ENCODE measurements at regions not wholly inside any gene's neighbourhood (a gene's known extent, or its start where the extent isn't known, plus 50 kb on each side); places are given as distances from the start of the nearest gene placed in this dataset.

DNA sequence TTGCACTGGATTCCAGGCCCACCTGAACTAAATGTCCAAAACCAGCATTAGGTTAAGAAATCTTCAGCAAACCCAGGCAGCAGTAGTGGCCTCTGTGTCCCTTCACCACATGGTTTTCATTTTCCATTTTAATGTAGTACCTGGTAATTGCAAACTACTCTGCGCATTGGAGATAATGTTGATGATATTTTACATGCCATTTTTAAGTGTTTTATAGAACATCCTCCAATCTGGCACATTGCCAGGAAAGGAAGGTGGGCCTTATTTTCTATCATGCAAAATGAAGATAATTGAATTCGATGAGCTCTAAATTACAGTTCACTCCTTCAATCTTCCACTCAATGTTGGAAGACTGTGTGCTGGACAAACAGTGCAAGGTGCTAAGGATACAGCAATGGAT is 89.5 kb downstream of the ZC3H11B start:
- DNase-seq (ENCODE audit: low spot score), result no peak

DNA sequence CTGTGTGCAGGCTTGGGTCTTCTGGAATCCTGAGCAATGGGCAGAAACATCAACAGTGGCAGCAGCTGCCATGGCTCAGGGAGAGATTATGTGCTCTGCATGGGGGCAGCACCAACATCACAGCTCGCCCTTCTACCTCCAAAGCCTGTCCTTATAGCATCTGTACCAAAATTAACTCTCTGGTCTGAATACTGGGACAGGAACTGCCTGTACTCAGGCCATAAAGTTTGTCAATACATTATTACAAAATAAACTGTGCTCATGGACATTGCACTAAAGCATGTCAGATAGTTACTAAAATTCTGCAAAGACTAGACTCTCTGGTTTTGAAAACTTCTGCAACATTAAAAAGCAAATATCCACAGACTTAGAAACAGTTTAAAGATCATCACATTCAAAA is 91.6 kb downstream of the ZC3H11B start:
- DNase-seq (ENCODE audit: low spot score), result no peak

DNA sequence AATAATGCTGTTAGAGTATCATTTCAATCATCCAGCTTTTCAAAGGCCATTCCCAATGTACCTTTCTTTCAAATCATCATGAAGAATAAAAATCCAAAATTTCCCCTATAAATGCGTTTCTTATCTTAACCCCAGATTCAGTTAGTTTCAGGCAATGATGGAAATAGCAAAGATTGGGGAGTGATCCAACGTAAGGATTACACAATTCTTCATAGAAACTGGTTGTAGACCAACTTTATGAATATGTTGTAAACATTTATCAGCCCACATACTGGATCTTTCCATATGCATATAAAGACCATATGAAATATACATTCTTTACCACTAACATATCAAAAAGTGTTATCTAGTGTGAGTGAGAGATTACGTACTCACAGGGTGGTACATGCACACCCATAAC is 92.7 kb downstream of the ZC3H11B start:
- DNase-seq (ENCODE audit: low spot score), result no peak

DNA sequence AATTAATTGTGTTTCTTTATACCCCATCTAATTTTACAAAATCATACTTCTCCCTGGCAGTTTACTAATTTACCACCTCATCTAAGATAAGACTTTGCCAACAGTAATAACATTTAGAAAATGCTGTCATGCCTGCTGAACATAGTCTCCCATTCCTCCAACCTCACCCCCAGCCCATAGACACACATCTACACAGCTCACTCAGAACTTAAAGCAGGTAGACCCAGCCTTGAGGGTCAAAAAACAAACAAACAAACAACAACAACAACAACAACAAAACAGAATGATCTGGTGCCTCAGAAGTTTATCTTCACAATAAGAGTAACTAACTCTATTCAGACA is 94.0 kb downstream of the ZC3H11B start:
- DNase-seq (ENCODE audit: low spot score), result no peak

DNA sequence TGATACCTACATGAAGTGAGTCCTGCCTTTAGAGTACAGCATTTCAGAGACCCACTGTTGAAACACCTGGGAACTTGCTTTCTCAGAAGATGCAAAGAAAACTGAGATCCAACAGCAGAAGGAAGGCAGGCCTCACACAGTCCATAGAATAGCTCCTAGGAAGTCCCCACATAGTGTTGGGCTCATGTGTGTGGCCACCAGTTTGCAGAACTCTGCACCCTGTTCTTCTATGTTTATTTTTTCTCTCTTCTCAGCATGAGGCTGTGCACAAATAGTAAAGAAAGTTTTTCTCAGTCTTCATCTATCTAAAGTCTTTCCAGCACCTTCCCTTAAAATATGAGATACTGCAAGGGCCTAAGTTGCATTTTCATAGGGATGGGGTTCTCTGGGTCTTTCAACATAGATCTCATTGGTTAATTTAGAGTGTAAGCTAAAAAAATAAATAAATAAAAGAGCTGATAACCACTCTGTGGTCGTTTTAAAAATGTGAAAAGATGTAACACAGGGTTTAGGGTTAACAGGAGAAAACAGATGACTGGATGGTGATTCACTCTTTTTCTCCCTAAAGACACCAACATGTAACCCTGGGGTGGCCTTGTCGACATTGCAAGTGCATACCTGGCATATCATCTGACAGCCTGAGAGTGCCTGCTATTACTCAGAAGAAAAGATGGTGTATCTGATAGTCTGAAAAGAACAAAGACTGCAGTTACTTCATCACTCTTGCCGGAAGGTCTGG is 94.6 kb downstream of the ZC3H11B start:
- DNase-seq (ENCODE audit: low spot score), result no peak

DNA sequence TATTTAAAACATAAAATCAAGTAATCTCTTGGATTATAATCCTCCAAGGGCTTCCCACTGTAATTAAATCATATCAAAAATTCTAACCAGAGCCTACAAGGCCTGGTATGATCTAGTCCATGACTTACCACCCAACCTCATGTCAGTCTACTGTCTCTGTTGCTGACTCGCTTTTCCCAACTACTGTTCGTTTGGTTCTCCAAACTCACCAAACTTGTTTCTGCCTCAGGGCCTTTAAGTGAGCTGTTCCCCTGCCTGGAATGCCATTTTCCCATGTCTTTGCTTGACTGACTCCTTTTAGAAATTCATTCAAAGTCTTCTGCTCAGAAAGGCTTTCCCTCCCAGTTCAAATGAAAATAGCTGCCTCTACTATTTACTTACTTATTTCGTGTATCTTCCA is 95.9 kb downstream of the ZC3H11B start:
- no peak for DNase-seq (ENCODE audit: low spot score)

DNA sequence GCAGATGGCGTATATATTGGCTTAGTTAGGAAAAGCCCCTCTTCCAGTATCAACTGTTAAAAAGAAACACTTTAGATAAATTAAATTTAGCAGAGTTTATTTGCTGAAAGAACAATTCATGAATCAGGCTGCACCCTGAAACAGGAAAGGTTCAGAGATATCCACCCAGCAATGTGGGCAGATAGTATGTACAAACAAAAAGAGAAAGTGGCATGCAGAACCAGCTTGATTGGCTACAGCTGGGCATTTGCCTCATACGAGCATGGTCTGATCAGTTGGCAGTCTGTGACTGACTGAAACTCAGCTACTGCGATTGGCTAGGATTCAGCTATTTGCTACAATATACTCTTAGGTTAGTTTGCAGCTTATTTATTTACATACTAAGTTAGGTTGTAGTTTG is 98.2 kb downstream of the ZC3H11B start:
- no peak for DNase-seq (ENCODE audit: low spot score)

DNA sequence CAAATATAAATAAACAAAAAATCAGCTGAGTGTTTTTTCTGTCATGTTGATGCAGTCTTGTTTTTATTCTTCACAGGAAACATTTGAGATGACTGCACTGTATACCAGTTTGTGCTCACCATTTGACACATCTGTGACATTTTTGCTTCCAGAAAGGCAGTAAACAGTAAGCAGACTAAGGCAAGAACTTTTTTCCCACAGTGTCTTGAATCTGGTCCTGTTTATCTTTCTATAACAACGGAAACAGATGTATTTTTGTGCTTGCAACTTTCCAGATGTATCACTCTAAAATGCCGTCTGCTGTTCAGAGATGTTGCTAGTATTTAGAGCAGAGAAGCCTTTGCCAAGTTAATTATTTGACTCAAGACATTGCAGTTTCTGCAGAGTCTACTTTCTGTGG is 105.5 kb downstream of the ZC3H11B start:
- DNase-seq (ENCODE audit: low spot score), result no peak

DNA sequence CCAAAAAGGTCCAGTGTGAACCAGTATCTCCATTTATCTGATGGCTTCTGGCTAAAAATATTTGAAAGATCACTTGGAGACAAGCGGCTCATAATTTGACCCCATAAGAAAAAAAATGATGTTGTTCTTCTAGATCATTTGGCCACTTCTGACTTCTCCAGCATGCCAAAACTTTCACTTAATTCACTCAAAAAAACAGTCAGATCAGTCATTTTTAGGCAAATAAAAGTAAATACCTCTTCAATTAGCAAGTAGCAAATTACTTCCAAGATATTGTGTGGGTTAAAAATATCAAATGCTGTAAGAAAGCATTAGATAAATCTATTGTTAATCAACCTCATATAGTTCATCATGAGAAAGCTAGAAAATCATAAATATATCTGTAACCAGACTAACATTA is 106.0 kb downstream of the ZC3H11B start:
- no peak for DNase-seq (ENCODE audit: low spot score)

DNA sequence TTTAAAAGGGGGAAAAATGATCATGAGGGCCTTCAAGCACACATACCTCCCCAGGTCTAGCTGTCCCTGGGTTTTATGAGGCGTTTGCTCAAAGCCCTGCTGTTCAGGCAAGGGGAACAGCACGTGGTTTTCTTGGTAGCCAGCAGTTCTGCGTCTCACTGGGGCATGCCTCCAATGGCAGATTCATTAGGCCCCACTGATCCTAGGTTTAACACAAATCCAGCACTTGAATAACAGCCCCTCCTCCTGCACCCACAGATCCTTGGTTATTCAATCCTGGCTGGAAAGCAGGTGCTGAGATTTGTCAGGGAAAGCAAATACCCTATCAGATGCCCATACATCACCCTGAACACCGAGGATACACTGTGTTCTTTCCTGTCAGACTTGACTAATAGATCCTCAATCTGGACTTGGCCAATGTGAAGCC is 106.4 kb downstream of the ZC3H11B start:
- DNase-seq (ENCODE audit: low spot score), result no peak

DNA sequence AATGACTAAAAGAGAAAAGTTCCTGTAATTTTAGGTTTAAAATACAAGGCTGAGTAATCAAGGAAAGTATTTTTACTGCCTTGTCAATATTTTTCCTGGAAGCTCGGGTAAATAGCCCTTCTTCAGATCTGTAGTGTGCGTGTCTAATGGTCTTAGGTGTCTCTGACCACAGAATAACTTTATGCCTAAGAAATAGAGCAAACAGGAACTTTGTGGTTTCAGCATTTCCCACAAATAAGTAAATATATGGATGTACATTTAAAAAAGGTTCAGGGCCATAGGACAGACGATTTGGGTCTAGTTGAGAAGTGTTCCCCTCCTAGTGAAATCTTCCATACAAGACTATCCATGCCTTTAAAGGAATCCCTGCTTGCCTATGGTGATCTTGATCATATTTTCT is 107.0 kb downstream of the ZC3H11B start:
- DNase-seq (ENCODE audit: low spot score), result no peak

DNA sequence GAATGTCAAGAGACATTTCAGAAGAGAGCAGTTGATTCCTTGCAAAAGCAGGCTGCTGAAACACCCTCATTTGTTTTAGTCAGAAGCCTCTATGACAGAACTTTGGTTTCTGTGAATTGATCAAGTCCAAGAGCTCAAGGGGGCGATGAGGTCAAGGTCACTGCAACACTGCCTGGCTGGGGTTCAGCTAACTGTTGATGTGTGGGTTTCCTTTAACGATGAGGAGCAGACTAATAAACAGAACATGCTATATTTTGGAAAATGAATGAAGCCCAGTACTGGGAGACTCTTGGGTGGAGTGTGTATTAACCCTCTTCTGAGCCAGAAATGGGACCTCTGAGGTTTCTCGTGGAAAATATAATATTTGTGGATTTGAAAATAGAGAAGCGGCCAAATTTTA is 109.3 kb downstream of the ZC3H11B start:
- DNase-seq (ENCODE audit: low spot score), result peak; percentile 70

DNA sequence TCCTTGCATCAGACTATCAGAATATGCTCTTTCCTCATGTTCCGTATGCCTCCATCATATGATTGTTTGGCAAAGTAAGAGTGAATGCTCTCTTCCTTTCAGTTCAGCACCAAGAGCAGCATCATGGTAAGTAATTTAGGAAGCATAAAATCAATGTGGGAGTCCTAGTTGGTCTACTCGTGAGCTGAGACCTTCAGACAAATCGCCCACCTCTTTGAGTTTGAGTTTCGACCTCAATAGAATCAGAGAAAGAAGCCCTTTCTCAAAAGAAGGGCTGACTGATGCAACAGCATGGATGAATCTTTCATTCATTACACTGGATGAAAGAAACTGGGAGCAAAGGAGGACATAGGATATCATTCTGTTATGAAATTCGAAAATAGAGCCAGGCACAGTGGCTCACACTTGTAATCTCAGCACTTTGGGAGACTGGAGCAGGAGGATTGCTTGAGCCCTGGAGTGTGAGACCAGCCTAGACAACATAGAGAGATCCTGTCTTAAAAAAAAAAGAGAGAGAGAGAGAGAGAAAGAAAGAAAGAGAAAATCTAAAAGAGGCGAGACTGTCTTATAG is 112.5 kb downstream of the ZC3H11B start:
- DNase-seq (ENCODE audit: low spot score), result no peak

DNA sequence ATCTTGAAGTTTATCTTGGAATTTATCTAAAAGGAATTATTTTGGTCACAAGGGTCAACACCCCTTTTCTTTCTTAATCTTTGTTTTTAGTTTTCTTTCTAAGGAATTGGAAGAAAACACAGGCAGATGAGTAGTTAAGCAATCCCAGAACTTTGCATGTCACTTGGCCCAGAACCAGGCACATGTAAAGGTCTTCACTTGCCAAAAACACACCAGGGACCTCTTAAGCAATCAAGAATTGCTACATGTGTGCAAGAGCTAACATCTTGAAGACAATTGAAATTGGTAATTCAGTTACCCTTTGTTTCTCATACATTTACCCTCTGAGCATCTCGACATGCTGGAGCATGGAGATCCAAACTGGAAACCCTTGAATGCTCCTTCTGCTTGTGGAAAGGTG is 114.2 kb downstream of the ZC3H11B start:
- no peak for DNase-seq (ENCODE audit: low spot score)

DNA sequence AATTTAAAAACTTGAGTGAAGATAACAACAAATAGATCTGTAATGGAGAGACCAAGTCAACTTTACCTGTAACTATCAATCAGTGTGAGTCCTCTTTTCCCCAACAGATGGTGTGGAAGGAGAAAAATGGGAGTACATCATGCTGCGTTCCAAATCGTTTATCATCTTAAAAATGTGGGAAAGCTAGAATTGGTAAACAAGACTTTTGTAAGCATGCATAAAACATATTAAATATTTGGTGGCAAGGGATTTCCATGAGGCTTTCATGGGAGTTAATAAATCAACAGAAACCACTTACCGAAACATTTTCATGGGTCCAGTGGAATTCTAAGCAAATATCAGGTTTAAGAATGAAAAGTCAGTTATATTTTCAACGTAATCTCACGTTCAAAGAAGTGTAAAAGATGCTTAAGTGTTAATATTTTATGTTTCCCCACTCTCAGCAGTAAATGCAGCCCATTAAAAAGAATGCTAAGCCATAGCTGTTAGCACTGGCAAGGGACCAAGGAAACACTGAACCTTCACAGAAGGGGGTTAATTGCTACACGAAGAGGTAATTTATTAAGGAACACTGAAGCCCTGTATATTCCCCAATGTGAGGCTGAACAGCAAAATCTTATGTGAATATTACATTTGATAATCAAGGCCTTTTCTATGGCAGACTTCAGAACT is 117.0 kb downstream of the ZC3H11B start:
- no peak for DNase-seq (ENCODE audit: low spot score)

DNA sequence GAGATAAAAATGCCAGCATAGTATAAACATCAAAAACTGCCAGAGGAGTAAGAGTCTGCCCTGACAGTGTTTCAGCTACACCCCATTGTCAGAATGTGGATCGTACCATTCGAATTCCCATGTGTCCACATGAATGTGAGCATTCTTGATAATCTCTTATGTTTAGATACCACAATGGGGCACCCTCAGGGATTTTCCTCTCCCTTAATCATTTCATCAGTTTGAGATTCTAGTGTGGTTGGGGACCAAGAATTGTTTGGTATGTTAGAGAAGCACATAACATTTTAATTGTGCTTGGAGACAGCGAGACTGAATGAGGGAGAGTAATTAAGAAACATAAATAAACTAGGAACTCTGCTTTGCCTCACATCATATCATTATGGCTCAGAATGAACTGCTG is 120.2 kb downstream of the ZC3H11B start:
- DNase-seq (ENCODE audit: low spot score), result no peak

DNA sequence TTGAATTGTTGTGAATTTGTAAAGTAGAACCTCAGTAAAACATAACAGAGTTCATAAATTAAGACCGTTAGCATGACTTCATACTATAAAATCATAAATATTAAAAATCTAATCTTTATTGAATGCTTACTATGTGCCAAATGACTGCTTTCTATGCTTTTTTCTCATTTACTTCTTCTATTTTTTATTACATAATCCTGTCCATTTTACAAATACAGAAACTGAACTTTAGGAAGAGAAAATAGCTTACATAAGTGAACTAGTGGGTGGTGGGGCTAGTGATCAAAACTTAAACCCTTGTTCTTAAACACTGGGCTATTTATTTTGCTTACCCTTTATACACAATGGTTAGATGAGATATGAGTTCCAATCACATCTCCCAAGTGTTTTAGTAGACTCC is 122.3 kb downstream of the ZC3H11B start:
- DNase-seq (ENCODE audit: low spot score), result no peak

DNA sequence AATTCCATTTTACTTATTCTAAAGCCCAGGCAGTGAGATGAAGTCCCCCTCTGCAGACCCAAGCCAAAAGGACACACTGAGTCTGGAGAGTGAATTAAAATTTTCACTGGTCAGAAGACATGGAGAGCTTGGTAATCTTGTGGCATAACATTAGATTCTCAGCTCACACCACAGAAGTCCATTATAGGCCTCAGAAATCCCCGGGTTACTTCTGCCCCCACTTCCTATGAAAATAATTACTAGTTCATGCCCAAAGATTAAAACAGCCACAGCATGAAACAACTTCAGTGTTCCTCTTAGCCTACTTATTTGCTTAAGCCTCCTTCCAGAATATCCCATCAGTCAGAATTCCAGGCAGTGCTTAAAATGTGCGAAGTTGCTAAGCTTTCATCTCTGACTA is 123.3 kb downstream of the ZC3H11B start:
- DNase-seq (ENCODE audit: low spot score), result no peak

DNA sequence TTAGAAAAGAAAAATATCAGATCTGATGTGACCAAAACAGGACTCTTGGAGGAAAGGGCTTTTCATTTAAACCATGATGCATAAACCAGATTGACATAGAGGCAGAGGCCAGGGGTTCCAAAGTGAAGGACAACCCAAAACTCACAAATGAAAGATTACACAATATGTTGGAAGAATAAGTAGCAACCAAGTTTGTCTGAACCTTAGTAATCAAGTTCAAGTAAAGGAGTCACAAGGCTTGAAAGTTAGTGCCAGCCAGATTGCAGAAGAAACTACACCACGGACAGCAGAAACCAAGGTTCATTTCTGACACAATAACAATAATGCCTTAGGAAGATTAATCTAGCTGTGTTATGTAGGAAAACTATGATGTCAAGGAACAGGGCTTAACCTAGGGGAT is 124.6 kb downstream of the ZC3H11B start:
- no peak for DNase-seq (ENCODE audit: low spot score)

DNA sequence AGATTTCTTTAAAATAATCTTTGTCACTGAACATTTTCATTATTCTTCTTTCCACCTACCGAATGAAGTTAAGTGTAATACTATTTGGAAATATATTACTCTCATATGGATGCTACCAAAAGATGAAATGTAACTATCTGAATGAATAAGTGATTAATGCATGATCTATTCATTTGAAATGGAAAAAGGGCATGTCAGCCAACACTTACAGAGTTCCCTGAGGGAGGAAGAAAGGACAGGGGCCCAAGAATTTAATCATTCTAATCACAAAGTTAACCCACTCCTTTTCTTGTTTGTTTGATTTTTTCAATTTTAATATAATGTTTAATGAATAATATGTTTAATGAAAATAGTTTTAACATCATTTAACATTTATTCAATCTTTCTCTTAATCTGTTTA is 129.4 kb downstream of the ZC3H11B start:
- DNase-seq (ENCODE audit: low spot score), result no peak

DNA sequence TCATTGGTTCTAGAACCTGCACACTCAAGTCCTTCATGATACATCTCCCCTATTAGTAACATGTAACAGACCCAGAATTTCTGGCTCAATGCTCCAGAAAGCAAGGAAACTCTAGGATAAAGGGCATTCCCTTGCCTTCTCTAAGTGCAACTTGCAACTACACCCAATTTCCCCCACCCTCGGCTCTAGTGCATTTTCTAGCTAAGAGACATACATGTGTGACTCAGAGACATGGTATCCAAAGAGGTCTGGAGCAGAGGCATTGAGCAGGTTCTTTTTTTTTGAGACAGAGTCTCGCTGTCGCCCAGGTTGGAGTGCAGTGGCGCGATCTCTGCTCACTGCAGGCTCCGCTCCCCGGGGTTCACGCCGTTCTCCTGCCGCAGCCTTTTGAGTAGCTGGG is 132.9 kb downstream of the ZC3H11B start:
- no peak for DNase-seq (ENCODE audit: low spot score)

DNA sequence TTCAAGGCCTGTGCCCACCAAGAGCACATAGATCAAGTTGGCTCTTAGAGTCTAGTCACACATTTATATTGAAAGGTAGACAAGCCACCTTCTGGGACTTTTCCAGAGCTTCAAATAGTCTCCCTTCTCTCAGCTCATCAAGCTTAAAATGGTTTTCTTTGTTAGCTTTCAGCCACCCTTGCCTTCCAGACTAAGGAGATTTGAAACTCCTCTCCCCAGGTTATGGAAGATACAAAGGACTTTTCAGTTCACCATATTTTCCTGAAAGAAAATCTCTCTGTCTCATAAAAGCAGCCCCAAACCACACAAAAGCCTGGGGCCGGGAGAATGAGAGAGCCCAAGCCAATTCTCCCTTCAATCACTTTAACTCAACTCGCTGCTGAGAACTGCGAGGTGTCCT is 134.1 kb downstream of the ZC3H11B start:
- no peak for DNase-seq (ENCODE audit: low spot score)

DNA sequence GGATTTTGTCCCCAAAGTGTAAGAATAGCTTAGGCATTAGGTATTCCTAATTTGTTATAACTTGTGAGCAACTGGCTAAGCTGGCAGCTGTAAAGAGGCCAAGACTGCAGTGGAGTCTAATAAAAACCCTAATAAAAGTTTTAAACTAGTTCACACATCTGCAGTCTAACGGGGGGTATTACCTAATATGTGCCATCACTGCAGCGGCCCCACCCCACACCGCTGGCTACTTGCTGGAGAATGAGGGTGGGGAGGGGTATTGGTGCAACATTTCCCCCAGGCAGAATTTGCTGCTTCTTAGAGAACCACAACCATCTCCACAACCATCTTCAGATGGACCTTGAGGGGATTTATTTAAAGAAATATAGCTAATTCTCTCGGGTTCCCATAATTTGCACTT is 135.0 kb downstream of the ZC3H11B start:
- DNase-seq (ENCODE audit: low spot score), result no peak

DNA sequence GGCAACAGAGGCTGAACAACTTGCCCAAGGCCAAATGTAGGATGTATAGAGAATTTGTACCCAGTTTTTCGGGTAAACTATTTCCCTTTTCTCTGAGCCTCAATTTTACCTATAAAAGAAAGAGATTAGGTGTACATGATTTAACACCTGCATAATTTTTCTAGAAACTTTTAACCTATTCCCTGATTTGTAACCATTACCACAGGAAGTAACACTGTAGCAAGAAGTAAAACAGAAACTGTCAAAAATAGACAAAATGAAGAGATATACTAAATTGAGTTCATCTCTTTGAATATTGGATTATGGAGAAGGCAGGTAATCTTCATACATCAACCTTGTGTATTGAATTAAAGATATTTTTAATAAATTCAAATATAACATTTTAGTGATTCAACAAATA is 136.2 kb downstream of the ZC3H11B start:
- DNase-seq (ENCODE audit: low spot score), result no peak

All from left forelimb (tissue), 1 donor.